Ascending aorta (tissue), 2 donors: ENCODE measurements at regions not wholly inside any gene's neighbourhood (a gene's known extent, or its start where the extent isn't known, plus 50 kb on each side); places are given as distances from the start of the nearest gene placed in this dataset.

Experiments
- DNase-seq, 2 donors: peaks; one replicate each; pipeline ENCODE4 v3.0.0-alpha.2; 2019; ENCODE audit warnings: low spot score in 2 of 2
- H3K27ac ChIP-seq, 2 donors: fragments of 200-600 bp; sonication (generic); one replicate each; pipeline ENCODE4 v1.5.1; 2016 to 2017; ENCODE audit warnings: mild to moderate bottlenecking in 1 of 2
- H3K27me3 ChIP-seq: fragments of 200-600 bp; sonication (generic); one replicate; pipeline ENCODE4 v1.5.1; 2017
- H3K36me3 ChIP-seq, 2 donors: fragments of 200-600 bp; sonication (generic); one replicate each; pipeline ENCODE4 v1.5.1; 2016
- H3K4me1 ChIP-seq, 2 donors: fragments of 200-600 bp; sonication (generic); one replicate each; pipeline ENCODE4 v1.5.1; 2016 to 2017; ENCODE audit warnings: mild to moderate bottlenecking in 1 of 2
- H3K4me3 ChIP-seq, 2 donors: fragments of 200-600 bp; sonication (generic); one replicate each; pipeline ENCODE4 v1.5.1; 2016 to 2017; ENCODE audit warnings: mild to moderate bottlenecking in 1 of 2
- H3K9me3 ChIP-seq, 2 donors: fragments of 200-600 bp; sonication (generic); one replicate each; pipeline ENCODE4 v1.5.1; 2016
- intact Hi-C: fragments of 100-400 bp; cut with DNase I; formaldehyde crosslinking; loops from one replicate; pipeline ENCODE4 v1.15.1; 2023
- TF ChIP-seq, protein P1 (sequence below), 3 experiments: fragments of 200-600 bp in 2 of 3; fragments of 450-650 bp in 1 of 3; sonication (generic) in 2 of 3; IDR thresholded peaks; one replicate each; pipeline ENCODE4 v1.5.1; 2016 to 2019; ENCODE audit warnings: antibody characterized with exemption in 3 of 3, mild to moderate bottlenecking in 1 of 3, moderate library complexity in 1 of 3

DNA sequence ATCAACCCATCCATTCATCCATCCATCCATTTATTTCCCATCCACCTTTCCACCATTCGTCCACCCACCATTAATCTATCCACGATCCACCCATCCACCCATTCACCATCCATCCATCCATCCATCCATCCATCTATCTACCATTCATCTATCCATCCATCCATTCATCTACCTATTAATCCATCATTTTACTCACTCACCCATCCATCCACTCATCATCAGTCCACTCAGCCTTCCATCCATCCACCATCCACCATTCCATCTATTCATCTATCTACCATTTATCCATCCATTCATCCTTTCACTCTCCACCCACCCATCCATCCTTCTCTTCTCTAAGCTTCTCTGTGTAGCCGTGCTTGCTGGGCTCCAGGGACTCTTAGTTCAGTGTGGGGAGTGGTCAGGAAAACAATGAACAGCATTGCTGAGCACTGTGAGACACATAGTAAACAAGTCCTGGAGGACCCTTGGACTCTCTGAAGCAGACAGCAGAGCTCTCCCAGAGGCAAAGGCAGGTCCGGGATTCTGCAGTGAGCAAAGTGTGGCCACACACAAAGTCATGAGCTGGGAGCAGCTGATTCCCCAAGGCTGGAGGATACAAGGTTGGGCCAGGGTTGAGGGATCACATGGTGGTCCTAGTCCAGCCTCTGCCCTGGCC, 642.2 kb downstream of the BRD1 start:
- Histone ChIP-seq H3K4me1 (no peaks in the 10 kb centered on the region), H3K9me3 (no peaks in the 10 kb centered on the region), H3K4me3 (no peak overlapping the region), H3K27ac (no peak overlapping the region), H3K27me3 (no peaks in the 10 kb centered on the region), H3K36me3 (no peaks in the 10 kb centered on the region)
- intact Hi-C loops = no loop called here
- TF ChIP-seq, protein P1, sequence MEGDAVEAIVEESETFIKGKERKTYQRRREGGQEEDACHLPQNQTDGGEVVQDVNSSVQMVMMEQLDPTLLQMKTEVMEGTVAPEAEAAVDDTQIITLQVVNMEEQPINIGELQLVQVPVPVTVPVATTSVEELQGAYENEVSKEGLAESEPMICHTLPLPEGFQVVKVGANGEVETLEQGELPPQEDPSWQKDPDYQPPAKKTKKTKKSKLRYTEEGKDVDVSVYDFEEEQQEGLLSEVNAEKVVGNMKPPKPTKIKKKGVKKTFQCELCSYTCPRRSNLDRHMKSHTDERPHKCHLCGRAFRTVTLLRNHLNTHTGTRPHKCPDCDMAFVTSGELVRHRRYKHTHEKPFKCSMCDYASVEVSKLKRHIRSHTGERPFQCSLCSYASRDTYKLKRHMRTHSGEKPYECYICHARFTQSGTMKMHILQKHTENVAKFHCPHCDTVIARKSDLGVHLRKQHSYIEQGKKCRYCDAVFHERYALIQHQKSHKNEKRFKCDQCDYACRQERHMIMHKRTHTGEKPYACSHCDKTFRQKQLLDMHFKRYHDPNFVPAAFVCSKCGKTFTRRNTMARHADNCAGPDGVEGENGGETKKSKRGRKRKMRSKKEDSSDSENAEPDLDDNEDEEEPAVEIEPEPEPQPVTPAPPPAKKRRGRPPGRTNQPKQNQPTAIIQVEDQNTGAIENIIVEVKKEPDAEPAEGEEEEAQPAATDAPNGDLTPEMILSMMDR (IDR thresholded peaks at IDR 0.05) = no peak
- no peak for DNase-seq

DNA sequence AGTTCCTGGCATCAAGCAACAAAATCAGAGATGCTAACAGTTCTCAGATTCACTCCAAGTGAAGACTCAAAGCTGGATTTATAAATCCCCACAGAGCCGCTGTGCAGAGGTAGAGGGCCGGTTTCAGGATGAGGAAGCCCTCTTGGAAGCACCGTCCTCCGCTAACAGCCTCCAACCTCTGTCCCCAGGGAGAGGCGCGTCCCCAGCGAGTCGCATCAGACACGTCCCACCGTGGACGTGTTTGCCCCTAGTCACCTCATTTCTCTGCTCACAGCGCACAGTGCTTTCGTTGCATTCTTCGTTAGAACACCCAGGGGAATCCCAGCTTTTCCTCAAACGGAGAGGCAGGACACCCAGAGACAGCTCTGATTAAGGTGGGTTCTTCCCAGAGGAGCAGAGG, 642.9 kb downstream of the BRD1 start:
- Histone ChIP-seq H3K4me3 (no peak overlapping the region), H3K36me3 (no peaks in the 10 kb centered on the region), H3K27me3 (no peaks in the 10 kb centered on the region), H3K9me3 (no peaks in the 10 kb centered on the region), H3K27ac (no peak overlapping the region), H3K4me1 (no peaks in the 10 kb centered on the region)
- TF ChIP-seq, protein P1 (IDR thresholded peaks at IDR 0.05) = no peak
- intact Hi-C loops = no loop called here
- DNase-seq = no peak

DNA sequence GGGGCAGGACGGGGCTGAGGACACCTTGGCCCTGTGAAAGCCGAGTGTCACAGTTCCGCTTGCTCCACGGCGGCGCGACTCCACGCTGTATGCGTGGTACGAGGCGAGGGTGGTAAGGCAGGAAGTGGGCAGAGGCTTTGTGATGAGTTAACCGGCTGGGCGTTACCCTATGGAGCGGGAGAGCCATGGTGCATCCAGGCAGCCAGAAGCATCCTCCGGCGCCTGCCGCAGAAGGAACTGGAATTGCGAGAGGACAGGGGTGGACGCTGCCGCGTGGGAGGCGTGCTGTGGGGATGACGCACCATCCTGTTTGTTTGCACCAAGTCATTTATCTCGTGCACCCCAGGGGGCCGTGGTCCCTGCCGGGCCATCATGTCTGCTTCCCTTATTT, 643.9 kb downstream of the BRD1 start:
- H3K27ac ChIP-seq = no peak overlapping the region
- no peaks in the 10 kb centered on the region for H3K9me3 ChIP-seq
- H3K36me3 ChIP-seq = no peaks in the 10 kb centered on the region
- intact Hi-C loops = no loop called here
- H3K27me3 ChIP-seq = no peaks in the 10 kb centered on the region
- DNase-seq = no peak
- H3K4me3 ChIP-seq = no peak overlapping the region
- no peaks in the 10 kb centered on the region for H3K4me1 ChIP-seq
- TF ChIP-seq, protein P1 (IDR thresholded peaks at IDR 0.05) = no peak

DNA sequence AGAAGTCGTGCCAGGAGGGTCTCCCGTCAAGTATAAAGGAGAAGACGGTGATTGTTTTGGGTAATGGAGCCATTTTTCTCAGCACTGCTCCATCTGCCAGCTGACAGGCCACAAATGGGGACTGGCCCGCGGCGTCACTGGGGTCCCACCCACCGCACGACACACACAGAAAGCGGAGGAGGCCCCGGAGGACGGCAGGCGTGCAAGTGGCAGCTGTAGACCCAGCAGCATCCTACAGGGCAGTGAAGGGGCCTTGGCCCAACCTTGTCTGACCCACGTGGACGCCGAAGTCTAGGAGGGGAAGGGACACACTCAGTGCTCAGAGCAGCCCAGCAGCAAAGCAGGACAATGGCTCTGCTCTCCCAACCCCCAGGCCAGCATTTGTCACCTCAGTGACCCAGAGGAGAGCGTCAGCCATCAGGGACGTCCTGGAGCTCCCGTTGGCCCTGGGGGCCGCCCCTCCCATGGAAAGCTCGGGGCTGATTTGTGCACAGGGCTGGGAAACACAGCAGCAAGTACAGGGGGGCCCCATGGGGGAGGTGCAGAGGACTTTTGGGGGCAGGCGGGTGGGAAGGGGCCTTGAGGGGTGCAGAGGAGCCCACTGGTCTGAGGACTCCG, 644.4 kb downstream of the BRD1 start:
- H3K27ac ChIP-seq = no peak overlapping the region
- intact Hi-C loops = no loop called here
- H3K4me1 ChIP-seq = no peaks in the 10 kb centered on the region
- DNase-seq = no peak
- no peaks in the 10 kb centered on the region for H3K36me3 ChIP-seq
- TF ChIP-seq, protein P1 (IDR thresholded peaks at IDR 0.05) = no peak
- H3K4me3 ChIP-seq = no peak overlapping the region
- no peaks in the 10 kb centered on the region for H3K9me3 ChIP-seq
- H3K27me3 ChIP-seq = no peaks in the 10 kb centered on the region

DNA sequence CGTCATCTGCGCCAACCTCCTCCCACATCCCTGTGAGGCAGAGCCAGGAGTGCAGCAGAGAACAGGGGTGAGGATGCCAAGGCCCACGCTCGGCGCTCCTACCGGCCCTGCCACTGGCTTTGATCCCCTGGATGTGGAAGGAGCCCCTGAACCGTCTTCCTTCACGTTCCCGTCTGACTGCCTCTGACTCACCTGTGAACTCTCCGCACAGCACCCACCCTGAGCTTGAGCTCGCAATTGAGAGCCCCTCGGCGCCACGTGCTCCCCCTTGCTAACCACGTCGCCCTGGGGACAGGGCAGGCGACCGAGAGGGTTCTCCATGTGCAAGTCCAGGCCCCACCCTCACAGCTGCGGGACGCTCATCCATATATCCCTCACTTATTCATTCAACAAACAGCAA, 645.3 kb downstream of the BRD1 start:
- TF ChIP-seq, protein P1 (IDR thresholded peaks at IDR 0.05) = no peak
- Histone ChIP-seq H3K4me3 (no peak overlapping the region), H3K27ac (no peak overlapping the region), H3K36me3 (no peaks in the 10 kb centered on the region), H3K9me3 (no peaks in the 10 kb centered on the region), H3K27me3 (no peaks in the 10 kb centered on the region), H3K4me1 (no peaks in the 10 kb centered on the region)
- DNase-seq = no peak
- intact Hi-C loops = no loop called here
